Stimulated activated CD4-positive, alpha-beta T cell treated with anti-CD3 and anti-CD28 coated beads, Interleukin-1b, Interleukin-23, amount 100 ng/mL, for 24 hours (primary cell): ENCODE measurements at regions not wholly inside any gene's neighbourhood (a gene's known extent, or its start where the extent isn't known, plus 50 kb on each side); places are given as distances from the start of the nearest gene placed in this dataset.
"Not testable (repeated sequence)": the region's sequence is repeated elsewhere in the genome, so short reads cannot be mapped to it uniquely, and the experiment has no call there.

Experiments
- DNase-seq, 4 experiments: peaks; one replicate each; pipeline ENCODE4 v3.0.0-alpha.2; 2020; ENCODE audit warnings: low read depth in 4 of 4, low spot score in 1 of 4

DNA sequence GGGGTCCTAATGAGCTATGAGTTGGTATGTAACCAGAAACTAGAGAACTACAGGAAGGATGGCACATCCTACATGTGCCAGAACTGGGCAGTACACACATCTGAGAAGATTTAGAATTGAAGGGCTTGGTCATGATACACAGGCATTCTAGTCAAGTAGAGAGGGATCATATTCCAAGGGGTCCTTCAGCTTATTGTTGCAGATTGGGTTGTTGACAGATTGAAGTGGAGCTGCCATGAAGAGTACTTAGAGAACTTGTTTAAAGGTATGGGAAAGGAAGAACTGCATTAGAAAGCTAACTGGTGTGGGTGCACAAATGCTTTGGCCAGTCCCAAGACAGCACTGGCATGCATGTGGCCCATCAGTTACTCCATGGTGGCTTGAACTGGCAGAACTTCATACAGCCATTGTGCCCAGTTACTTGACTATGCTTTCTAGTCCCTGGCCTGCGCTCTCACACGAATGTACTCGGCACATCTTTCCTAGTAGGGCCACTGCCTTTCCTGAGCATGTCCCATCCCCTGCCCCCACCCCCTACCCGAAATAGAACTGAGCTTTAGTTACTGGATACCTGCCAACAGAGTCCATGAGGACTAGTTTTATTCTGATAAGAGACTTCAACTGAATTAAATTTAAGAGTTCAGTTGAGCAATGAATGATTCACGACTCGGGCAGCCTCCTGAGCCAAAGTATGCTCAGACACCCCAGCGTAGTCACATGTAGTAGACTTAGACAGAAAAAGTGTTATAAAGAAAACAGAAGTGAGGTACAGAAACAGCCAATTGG, 64.0 kb downstream of the CCNG2 start:
- no peak for DNase-seq

DNA sequence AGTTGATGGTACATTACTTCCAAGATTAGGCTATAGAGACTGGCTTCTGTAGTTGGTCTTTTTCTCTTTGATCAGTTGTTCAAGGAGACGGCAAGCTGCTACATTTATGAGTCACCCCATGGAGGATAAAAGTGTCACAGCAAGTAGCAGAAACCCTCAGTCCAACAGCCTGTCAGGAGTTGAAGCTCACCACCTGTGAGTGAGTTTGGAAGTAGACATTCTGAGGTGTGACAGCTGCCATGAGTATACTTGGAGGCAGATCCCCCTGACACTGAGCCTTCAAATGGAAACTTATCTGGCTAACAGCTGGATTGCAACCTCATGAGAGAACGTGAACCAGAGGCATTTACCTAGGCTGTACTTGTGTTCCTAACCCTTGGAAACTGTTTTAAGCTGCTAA, 68.0 kb downstream of the CCNG2 start:
- DNase-seq = no peak

DNA sequence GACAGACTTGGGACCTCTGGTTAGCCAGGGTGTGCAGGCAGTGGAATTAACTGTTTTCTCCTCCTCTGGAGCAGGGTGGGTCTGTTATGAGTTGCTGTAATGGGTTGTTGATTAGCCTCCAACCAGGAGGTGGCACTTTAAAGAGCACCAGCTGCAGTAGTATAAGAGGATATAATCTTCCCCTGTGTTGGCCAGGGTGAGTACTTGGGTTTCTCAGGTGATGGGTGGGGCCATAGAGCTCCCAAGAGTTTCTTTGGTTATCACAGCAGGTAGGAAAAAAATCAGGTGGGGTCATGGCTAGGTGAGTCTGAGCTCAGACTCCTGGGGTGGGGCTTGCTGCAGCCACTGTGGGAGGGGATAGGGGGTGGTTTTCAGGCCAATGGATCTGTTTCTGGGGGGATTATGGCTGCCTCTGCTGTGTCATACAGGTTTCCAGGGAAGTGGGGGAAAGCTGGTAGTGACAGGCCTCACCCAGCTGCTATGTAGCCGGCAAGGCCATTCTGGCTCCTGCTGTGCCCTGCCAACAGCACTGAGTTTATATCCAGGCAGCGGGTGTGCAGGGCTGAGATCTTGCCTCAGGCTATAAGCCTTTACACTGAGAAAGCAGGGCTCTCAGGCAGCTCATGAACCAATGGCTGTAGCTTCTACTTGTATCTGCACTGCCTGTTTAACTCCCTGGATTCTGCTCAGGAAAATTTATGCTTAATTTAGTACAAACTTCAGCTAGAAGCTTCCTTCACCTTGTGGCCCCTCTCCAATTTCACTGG, 70.1 kb downstream of the CCNG2 start:
- DNase-seq = no peak

DNA sequence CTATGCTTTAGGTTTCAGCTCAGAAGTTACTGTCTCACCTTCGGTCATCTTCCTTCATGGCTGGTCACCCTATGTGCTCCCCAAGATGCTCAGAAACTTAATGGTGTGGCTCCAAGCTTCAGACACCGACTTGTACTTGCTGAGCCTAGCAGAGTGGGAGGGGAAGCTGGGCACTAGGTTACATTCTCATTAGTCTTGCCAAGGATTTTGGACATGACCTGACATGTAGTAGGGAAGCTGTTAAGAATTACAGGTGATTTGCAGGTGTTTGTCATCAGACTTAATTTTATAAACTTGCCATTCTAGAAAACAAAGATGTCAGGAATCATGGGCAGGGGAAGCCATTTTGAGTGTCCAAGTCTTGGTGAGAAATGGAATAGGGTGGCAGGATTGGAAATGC, 72.4 kb downstream of the CCNG2 start:
- no peak for DNase-seq

DNA sequence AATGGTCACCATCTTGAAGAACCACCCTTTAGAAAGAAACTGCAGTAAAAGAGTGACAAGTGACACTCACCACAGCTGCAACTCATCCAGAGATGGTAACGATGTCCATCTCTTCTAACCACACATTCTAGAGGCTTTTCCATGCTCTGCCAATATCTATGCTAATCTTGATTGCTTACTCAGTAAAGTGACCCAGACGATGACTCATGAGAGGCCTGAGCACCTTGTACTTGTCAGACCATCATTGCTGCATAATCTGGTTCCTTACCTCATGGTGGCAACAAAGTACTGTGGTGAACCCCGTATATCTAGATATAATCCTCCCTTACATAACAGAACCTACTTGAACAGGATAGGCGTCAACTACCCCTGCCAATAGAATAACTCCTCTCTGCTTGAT, 75.6 kb downstream of the CCNG2 start:
- no peak for DNase-seq

DNA sequence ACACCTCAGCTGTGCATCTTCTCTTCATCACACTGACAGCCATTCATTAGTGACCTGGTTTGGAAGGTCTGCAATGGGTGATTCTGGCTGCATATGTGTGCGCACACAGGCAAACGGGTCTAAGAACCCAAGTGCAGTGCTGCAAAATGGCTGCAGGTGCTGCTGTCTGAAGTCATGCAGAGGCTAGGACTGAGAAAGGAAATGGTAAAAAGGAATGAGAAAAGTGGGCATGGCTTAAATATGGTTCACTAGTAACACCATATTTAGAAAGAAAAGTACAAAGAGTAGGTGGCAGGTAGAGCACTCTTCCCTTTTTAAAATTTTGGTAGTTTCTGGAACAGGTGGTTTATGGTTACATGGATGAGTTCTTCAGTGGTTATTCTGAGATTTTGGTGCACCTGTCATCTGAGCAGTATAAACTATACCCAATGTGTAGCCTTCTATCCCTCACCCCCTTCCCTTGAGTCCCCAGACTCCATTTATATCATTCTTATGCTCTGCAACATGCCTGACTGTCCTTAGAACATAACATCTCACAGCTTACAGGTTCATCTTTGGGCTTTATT, 78.4 kb downstream of the CCNG2 start:
- DNase-seq = no peak

DNA sequence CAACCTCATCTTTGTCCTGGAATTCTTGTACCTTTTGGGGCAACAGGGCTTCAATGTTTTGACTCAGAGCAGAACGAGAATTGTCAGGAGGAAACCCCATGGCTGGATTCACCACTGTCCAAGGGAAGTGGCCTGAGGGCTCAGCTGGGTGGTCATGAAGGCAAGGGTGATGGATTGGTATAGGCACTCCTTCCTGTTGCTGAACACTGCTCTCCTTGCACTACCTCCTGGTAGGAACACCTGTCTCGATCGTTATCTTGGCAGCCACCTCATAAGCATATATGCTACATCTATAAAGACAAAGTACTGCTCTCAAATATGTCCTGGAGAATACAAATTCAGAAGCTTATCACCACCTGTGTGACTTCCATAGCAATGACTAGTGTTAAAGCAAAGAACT, 79.8 kb downstream of the CCNG2 start:
- no peak for DNase-seq

DNA sequence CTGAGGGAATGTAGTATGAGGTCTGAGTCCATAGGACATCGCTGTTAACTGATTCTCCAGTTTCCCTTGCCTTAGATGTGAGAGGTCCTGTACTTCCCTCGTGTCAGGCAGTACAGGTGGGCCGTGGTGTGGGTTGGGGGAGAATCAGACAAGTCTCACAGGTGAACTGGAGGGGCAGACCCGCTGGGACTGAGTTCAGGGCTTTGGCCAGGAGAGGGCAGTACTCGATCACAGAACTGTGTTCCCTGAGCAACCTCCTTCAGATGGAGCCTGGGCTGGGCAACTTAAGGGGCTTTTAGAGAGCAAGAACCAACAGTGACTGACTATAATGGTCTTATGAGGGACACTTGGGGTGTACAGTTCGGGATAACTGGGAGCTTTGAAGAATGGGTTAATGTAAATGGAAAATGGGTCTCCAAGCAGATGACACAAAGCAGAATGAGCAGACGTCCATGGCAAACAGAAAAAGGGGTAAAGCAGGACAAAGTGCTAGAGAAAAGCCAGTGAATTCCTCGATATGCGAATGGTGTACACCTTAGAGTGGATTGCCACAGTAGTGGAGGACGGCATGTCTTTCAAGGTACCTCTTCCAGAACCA, 83.6 kb downstream of the CCNG2 start:
- peak; percentile 11 to 48 (median 34) for DNase-seq

DNA sequence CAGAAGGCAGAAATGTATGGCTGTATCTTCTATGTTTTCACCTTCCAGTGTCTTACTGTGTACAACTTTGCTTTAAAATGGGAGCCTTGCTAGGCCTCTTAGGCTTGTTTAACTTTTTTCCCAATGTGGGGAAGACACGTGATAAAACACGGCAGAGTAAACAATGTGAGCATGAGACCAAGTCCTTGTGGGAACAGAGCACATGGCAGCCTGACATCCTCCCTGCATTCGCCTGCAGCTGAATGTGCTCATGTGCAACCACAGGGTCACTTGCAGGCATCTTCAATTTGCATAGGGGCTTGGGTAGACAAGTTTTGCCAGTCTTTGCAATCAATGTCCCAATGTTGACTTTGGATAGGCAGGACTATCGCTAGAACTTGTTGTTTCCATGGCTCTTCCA, 91.8 kb downstream of the CCNG2 start:
- DNase-seq = no peak

DNA sequence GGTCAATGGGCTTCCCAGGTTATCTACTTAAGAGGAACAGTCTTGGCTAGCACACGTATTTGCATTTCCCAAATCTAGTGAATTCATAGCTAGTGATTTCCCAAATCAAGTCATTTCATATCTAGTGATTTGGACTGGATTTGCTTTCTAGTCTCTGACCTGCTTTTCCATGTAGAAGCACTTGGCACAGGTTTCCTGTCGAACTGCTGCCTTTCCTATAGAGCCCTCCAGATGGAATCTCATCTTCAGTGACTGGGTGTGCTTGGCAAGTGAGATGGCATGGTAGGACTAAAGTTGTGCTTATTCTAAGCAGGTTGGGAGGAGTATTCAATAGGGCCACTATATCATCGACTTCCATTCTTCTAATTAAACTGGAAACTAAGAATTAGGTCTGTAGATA, 94.7 kb downstream of the CCNG2 start:
- no peak for DNase-seq

DNA sequence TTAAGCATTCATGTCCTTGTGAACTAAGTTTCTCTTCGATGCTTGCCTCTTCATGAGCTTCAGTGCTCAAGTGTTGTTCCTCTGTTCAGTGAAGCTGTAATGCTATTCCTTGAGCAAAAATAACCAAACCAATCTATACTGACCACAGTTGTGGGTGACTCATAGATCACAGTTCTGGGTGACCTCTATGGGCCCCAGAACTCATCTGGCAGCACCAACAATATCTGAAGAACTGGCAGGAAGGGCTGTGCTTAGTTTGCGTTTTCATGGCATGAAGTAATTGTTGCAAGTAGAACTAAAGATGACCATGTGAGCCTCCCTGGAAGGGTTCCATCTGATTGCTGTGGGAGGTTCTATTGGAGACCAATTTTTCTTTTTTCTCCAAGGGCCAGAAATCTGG, 106.2 kb downstream of the CCNG2 start:
- no peak for DNase-seq

DNA sequence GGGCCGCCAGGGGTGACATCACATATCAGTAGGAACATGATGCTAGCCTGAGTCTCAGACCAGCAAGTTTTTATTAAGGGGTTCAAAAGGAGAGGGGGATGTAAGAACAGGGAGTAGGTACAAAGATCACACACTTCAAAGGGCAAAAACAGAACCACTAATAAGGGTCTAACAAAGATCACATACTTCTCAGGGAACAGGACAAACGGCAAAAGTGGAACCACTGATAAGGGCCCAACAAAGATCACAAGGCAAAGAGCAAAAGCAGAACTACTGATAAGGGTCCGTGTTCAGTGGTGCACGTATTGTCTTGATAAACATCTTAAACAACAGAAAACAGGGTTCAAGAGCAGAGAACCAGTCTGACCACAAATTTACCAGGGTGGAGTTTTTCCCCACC, 107.0 kb downstream of the CCNG2 start:
- not testable (repeated sequence) for DNase-seq

DNA sequence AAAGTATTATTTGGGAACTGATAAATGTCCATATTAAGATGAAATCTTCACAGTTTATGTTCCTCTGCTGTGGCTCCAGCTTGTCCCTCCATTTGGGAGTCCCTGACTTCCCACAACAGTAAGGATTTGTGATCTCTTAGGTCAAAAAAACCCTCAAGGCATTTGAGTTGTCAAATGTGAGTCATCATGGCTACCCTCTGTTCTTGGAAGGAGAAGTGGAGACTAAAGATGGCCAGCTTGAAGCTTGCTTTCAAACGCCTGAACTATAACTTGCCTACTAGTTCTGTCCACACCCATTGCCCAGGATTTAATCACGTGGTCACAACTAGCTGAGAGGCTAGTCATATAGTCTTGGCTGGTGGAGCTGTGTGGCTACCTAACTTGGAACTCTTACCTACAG, 107.8 kb downstream of the CCNG2 start:
- no peak for DNase-seq

DNA sequence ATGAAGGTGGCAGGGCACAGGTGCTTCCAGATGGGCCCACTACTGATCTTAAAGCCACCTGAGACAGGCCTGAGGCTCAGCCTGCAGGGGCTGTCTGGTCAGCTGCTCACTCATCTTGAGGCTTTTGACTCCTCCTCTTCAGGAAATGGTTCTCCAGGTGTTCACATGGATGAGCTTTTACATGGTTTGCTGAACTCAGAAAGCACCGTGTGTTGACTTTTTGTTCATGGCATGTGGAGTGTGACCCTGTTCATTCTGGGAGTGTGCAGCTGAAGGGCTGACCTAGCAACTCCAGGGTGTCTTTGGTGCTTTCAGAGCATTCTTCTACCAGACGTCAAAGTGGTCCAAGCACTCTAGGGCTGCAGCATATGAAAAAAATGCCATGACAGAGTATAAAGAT, 111.1 kb downstream of the CCNG2 start:
- DNase-seq = no peak

DNA sequence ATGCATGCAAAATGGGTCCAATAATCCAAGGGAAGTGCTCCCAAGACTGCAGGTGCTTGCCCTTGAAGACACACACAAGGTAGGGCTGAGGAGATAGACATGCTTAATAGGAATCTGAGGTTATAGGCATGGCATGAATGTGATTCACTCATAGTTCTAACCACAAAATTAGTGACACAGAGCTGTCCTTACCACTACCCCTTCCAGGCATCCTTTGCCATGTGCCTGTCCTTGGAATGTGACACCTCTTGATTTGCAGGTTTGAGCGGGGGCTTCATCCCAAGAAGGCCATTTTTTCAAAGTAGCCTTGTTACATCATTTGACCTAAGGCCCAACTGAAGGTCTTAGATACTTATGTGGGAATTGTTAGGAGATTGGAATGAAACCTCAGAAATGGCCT, 112.5 kb downstream of the CCNG2 start:
- no peak for DNase-seq

DNA sequence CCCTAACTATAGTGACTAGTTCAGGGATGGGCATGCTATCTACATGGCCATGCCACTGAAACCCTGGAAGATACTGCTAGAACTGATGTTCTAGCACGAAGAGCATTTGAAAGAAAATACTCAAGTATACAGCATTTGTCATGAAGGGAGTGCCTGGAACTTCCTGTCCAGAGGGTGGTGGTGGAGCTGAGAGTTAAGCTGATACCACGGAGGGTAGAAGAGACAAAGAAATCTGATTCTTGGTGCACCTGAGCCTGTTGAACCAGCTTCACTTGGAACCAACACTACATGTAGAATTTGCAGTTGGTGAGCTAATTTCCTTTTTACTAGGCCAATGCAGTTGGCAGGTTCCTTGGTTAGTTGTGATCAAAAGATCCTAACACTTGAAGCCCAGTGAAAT, 116.4 kb downstream of the CCNG2 start:
- DNase-seq = no peak

DNA sequence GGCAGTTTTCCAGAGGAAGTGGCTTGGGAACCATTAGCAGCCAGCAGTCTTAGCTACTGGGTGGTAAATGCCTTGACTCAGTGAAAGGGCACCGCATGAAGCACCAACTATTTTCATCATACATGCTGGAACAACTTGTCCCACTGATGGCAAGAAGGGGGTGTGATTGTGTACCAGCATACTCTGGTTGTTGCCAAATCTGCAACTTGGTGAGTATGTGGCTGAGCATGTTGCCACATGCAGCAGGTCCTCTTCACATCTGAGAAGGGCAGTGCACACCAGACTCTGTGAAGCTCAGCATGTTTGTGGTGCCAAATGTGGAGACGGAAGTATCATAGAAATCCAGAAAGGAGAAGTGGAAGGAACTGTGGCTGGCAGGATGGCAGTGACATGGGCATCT, 122.1 kb downstream of the CCNG2 start:
- not testable (repeated sequence) for DNase-seq

DNA sequence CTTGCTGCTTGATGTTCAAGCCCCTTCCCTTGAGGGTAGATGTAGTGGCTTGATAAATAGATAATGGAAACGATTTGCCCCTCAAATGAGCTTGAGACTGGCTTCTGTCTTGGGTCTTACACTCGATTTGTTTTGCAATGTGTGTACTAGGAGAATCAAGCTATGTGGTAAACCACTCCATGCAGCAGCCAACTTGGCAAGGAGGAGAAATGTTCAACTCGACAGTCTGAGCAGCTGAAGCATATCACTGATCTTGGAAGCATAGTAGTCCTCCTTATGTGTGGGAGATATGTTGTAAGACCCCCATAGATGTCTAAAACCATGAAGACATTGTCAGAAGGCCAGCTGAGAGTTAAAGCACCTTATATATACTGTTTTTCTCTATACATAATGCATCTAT, 125.3 kb downstream of the CCNG2 start:
- no peak for DNase-seq

DNA sequence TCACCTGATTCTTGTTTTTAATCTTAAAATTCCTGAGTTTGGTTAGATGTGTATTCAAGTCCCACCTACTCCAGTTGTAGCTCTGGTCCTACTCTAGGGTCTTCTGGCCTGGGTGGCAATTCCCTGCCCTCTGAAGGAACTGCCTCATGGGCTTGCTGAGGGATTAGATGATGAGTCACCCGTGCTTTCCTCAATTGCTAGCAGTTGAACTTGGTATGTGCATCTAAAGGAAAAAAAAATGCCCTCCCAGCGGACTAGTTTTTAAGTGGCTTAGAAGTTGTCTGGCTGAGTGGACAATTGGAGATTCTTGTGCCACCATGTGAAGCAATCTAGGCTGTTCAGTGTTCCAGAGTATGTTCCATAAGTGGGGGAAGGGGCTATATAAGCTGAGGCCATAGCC, 127.0 kb downstream of the CCNG2 start:
- no peak for DNase-seq

DNA sequence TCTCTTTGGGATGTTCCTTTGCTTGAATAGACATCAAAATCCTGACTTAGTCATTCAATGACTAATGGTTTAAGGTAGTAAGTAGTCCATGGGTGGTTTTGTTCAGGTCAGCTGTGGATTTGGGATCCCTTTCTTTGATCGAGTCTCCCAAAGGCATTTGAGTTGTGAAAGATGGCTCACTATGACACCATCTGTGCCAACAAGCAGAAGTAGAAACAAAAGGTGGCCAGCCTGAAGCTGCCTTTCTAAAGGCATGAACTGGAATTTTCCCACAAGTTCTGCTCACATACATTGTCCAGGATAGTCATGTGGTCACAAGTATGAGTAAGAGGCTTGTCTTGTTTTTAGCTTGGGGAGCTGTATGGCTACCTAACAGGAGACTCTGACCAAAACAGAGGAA, 129.9 kb downstream of the CCNG2 start:
- DNase-seq = no peak

DNA sequence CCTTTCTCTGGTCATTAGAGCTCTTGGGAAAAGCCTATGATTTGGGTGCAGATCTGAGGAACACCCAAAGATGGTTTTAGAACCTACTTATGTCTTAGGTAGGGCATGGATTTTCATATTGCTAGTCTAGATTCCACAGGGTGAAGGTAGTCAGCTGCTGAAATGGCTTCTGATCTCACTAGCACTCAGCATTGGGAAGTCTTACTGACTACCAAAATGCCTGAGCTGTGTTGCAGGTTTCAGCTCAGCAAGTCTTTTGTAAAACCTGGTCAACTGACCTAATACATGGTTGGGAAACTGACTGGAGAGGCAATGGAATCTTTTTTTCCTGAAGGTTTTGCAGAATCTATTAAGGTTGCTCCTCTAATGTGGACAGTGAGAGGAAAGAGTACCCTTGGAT, 136.4 kb downstream of the CCNG2 start:
- no peak for DNase-seq

DNA sequence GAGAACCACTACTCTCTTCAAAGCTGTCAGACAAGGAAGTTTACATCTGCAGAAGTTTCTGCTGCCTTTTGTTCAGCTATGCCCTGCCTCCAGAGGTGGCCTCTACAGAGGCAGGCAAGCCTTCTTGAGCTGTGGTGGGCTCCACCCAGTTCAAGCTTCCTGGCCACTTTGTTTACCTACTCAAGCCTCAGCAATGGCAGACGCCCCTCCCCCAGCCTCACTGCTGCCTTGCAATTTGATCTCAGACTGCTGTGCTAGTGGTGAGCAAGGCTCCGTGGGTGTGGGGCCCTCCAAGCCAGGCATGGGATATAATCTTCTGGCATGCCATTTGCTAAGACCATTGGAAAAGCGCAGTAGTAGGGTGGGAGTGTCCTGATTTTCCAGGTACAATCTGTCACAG, 144.0 kb downstream of the CCNG2 start:
- not testable (repeated sequence) for DNase-seq
